ENCODE measurements at regions not wholly inside any gene's neighbourhood (a gene's known extent, or its start where the extent isn't known, plus 50 kb on each side); places are given as distances from the start of the nearest gene placed in this dataset.

DNA sequence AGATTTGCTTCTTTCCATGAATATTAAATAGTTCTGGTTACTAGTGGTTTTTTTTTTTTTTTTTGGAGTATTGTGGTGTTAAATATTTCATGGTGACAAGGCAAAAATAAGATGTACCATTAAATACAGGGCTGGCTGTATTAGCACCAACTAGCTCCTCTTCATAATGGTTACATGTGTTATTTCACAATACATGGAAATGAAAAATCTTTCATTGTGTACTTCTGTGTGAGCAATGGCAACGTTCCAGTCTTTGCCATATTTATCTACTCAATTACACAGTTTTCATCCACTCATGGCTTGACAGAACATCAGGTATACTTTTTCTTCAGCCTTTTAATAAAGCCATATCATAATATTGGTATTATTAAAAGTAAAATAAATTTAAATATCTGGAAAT, 394.7 kb upstream of the GRM3 start:
- Histone ChIP-seq H3K9me2 (replicated peaks; ENCODE audit: insufficient read depth, low read length) (no peaks in the 10 kb centered on the region), H3K9ac (ENCODE audit: low read length) (no peak overlapping the region), H4K20me1 (ENCODE audit: low read depth, low read length) (no peaks in the 10 kb centered on the region), H3F3A (ENCODE audit: insufficient read depth) (no peaks in the 10 kb centered on the region), H3K27me3 (ENCODE audit: low read length) (no peaks in the 10 kb centered on the region), H3K79me2 (ENCODE audit: insufficient read depth, low read length) (no peaks in the 10 kb centered on the region), H3K4me3 (ENCODE audit: insufficient read depth, low read length, poor library complexity, severe bottlenecking) (no peak overlapping the region), H3K36me3 (ENCODE audit: low read length) (no peaks in the 10 kb centered on the region), H3K27ac (ENCODE audit: low read depth, low read length) (no peak overlapping the region), H3K9me3 (ENCODE audit: insufficient read depth, low read length) (no peaks in the 10 kb centered on the region), H2AFZ (ENCODE audit: low read depth, low read length, severe bottlenecking) (no peak overlapping the region), H3K4me2 (ENCODE audit: low read depth, low read length, poor library complexity, severe bottlenecking) (no peak overlapping the region)
- no peak for TF ChIP-seq EZH2phosphoT487 (conservative IDR thresholded peaks at IDR 0.05; ENCODE audit: low read length)
- TF ChIP-seq, protein P1, sequence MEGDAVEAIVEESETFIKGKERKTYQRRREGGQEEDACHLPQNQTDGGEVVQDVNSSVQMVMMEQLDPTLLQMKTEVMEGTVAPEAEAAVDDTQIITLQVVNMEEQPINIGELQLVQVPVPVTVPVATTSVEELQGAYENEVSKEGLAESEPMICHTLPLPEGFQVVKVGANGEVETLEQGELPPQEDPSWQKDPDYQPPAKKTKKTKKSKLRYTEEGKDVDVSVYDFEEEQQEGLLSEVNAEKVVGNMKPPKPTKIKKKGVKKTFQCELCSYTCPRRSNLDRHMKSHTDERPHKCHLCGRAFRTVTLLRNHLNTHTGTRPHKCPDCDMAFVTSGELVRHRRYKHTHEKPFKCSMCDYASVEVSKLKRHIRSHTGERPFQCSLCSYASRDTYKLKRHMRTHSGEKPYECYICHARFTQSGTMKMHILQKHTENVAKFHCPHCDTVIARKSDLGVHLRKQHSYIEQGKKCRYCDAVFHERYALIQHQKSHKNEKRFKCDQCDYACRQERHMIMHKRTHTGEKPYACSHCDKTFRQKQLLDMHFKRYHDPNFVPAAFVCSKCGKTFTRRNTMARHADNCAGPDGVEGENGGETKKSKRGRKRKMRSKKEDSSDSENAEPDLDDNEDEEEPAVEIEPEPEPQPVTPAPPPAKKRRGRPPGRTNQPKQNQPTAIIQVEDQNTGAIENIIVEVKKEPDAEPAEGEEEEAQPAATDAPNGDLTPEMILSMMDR (IDR thresholded peaks at IDR 0.05; ENCODE audit: insufficient read depth, low read length, poor library complexity, severe bottlenecking), result no peak

DNA sequence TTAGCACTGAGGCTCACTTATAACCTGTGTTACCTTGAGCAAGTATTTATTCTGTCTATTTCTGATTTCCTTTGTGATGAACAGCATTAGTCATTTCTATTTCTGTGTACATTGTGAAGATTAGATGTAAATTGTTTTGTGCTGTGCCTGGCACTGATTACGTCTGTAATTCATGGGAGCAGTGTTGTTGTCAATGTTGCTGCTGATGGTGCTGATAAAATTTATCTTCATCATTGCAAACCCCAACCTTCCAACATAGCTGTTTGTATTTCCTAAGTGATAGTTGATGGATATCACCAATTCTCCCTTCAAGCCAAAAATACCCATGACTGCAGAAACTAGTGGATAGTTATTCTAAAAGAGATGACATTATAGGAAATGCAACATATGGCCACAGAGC, 400.5 kb upstream of the GRM3 start:
- no peak overlapping the region for H3K27ac ChIP-seq (ENCODE audit: low read depth, low read length)
- no peak overlapping the region for H3K4me2 ChIP-seq (ENCODE audit: low read depth, low read length, poor library complexity, severe bottlenecking)
- no peaks in the 10 kb centered on the region for H4K20me1 ChIP-seq (ENCODE audit: low read depth, low read length)
- 0 out of 2 replicates have a peak, but pooled peaks cover 5% of the 10 kb centered on the region for H3K9me3 ChIP-seq (ENCODE audit: insufficient read depth, low read length)
- no peaks in the 10 kb centered on the region for H3K27me3 ChIP-seq (ENCODE audit: low read length)
- H3F3A ChIP-seq (ENCODE audit: insufficient read depth), result no peaks in the 10 kb centered on the region
- H3K36me3 ChIP-seq (ENCODE audit: low read length), result no peaks in the 10 kb centered on the region
- H3K9me2 ChIP-seq (replicated peaks; ENCODE audit: insufficient read depth, low read length), result no peaks in the 10 kb centered on the region
- H3K9ac ChIP-seq (ENCODE audit: low read length), result no peak overlapping the region
- H3K4me3 ChIP-seq (ENCODE audit: insufficient read depth, low read length, poor library complexity, severe bottlenecking), result no peak overlapping the region
- TF ChIP-seq, protein P1 (IDR thresholded peaks at IDR 0.05; ENCODE audit: insufficient read depth, low read length, poor library complexity, severe bottlenecking), result no peak
- no peak for TF ChIP-seq EZH2phosphoT487 (conservative IDR thresholded peaks at IDR 0.05; ENCODE audit: low read length)
- no peak overlapping the region for H2AFZ ChIP-seq (ENCODE audit: low read depth, low read length, severe bottlenecking)
- no peaks in the 10 kb centered on the region for H3K79me2 ChIP-seq (ENCODE audit: insufficient read depth, low read length)

DNA sequence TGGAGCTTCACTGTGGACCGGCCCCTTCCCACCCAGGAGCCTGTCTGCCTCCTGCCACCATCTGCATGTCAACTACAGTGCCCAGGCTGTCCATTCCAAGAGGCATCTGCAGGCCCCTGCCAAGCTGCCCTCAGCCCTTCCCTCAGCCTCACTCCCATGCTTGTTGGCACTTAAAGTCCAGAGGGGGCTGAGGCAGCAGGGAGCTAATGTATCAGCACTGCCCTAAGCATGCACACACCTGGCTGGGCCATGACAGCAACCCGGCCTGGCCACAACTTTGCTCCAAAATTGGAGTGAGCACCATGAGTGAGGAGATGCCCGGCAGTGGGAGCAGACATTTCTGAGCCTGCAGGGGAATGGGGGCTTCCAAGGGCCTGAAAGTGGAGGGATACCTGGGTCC, 417.5 kb upstream of the GRM3 start:
- peaks cover 13% of the 10 kb centered on the region; the same call in 1 of the 2 replicates for H3K9me3 ChIP-seq (ENCODE audit: insufficient read depth, low read length)

More for the DNA sequence above, 417.5 kb upstream of the GRM3 start:
- no peak overlapping the region for H3K4me2 ChIP-seq (ENCODE audit: low read depth, low read length, poor library complexity, severe bottlenecking)
- H3K9ac ChIP-seq (ENCODE audit: low read length), result no peak overlapping the region
- no peaks in the 10 kb centered on the region for H3K79me2 ChIP-seq (ENCODE audit: insufficient read depth, low read length)
- H3K9me2 ChIP-seq (replicated peaks; ENCODE audit: insufficient read depth, low read length), result no peaks in the 10 kb centered on the region
- no peak overlapping the region for H3K4me3 ChIP-seq (ENCODE audit: insufficient read depth, low read length, poor library complexity, severe bottlenecking)
- no peaks in the 10 kb centered on the region for H4K20me1 ChIP-seq (ENCODE audit: low read depth, low read length)
- no peaks in the 10 kb centered on the region for H3F3A ChIP-seq (ENCODE audit: insufficient read depth)
- TF ChIP-seq EZH2phosphoT487 (conservative IDR thresholded peaks at IDR 0.05; ENCODE audit: low read length), result no peak
- TF ChIP-seq, protein P1 (IDR thresholded peaks at IDR 0.05; ENCODE audit: insufficient read depth, low read length, poor library complexity, severe bottlenecking), result no peak
- no peak overlapping the region for H3K27ac ChIP-seq (ENCODE audit: low read depth, low read length)
- H2AFZ ChIP-seq (ENCODE audit: low read depth, low read length, severe bottlenecking), result no peak overlapping the region
- no peaks in the 10 kb centered on the region for H3K27me3 ChIP-seq (ENCODE audit: low read length)
- H3K36me3 ChIP-seq (ENCODE audit: low read length), result no peaks in the 10 kb centered on the region

Measured in SU-DHL-6 (cell line).